ENCODE measurements at regions not wholly inside any gene's neighbourhood (a gene's known extent, or its start where the extent isn't known, plus 50 kb on each side); places are given as distances from the start of the nearest gene placed in this dataset.
"Not testable (repeated sequence)": the region's sequence is repeated elsewhere in the genome, so short reads cannot be mapped to it uniquely, and the experiment has no call there.

GRCh38 chr13:86909318-86909717, 761.9 kb upstream of the SLITRK5 start:
- CTCF ChIA-PET = interaction anchor here (0.9 kb wide), 1 partner anchor 39 kb away, joined by 3 read pairs; no protein-coding TSS in a partner anchor
- Histone ChIP-seq H3K27ac (ENCODE audit: low read depth, low read length) (no peak overlapping the region), H3K4me3 (ENCODE audit: low read depth, low read length) (no peak overlapping the region), H3K27me3 (ENCODE audit: control insufficient read depth, insufficient read depth, low read length) (no peaks in the 10 kb centered on the region), H3K9me3 (ENCODE audit: control insufficient read depth, insufficient read depth, low read length) (no peaks in the 10 kb centered on the region)
- POLR2A ChIA-PET = no interaction called here
- DNase-seq (ENCODE audit: low read depth, low spot score) = no peak
- TF ChIP-seq CTCF (IDR thresholded peaks at IDR 0.05; ENCODE audit: low read depth, low read length) = no peak

- H3K4me3 ChIP-seq (ENCODE audit: low read depth, low read length) = no peak overlapping the region
- ChIA-PET CTCF (interaction anchor here (0.6 to 1.4 kb wide), 3 partner anchors 9 to 360 kb away, joined by 3 read pairs; no protein-coding TSS in a partner anchor), POLR2A (no interaction called here)
- no peaks in the 10 kb centered on the region for H3K27me3 ChIP-seq (ENCODE audit: control insufficient read depth, insufficient read depth, low read length)
- H3K27ac ChIP-seq (ENCODE audit: low read depth, low read length) = no peak overlapping the region
- no peak for TF ChIP-seq CTCF (IDR thresholded peaks at IDR 0.05; ENCODE audit: low read depth, low read length)
- H3K9me3 ChIP-seq (ENCODE audit: control insufficient read depth, insufficient read depth, low read length) = no peaks in the 10 kb centered on the region
- no peak for DNase-seq (ENCODE audit: low read depth, low spot score)
Observed at GRCh38 chr13:86914757-86915156, 756.4 kb upstream of the SLITRK5 start.

- H3K27ac ChIP-seq (ENCODE audit: low read depth, low read length); POLR2A ChIA-PET; DNase-seq (ENCODE audit: low read depth, low spot score); CTCF ChIA-PET; H3K9me3 ChIP-seq (ENCODE audit: control insufficient read depth, insufficient read depth, low read length); H3K4me3 ChIP-seq (ENCODE audit: low read depth, low read length); H3K27me3 ChIP-seq (ENCODE audit: control insufficient read depth, insufficient read depth, low read length): not testable (repeated sequence)
Observed at GRCh38 chr13:86917438-86917837, 753.7 kb upstream of the SLITRK5 start.

DNA sequence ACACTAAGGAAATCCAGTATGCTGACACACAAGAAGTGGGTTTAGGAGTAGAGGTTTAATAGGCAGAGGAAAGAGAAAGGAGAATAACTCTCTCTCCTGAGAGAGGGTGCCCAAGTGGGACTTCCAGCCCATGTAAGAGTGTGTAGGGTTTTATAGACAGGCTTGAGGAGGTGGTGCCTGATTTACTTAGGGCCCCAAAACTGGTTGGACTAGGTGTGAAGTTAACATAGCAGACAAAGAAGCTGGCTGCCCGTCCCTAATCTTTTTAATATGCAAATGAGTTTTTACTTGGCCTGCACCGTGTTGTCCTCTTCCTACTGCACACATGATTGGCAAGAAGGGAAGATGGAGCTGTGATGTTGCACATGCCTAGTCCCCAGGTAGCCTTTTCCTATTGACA, 752.5 kb upstream of the SLITRK5 start:
- no peak overlapping the region for H3K27ac ChIP-seq (ENCODE audit: low read depth, low read length)
- H3K27me3 ChIP-seq (ENCODE audit: control insufficient read depth, insufficient read depth, low read length) = no peaks in the 10 kb centered on the region
- POLR2A ChIA-PET = no interaction called here
- DNase-seq (ENCODE audit: low read depth, low spot score) = no peak
- CTCF ChIA-PET = no interaction called here
- no peak overlapping the region for H3K4me3 ChIP-seq (ENCODE audit: low read depth, low read length)
- no peak for TF ChIP-seq CTCF (IDR thresholded peaks at IDR 0.05; ENCODE audit: low read depth, low read length)
- no peaks in the 10 kb centered on the region for H3K9me3 ChIP-seq (ENCODE audit: control insufficient read depth, insufficient read depth, low read length)

GRCh38 chr13:86920961-86921360, 750.2 kb upstream of the SLITRK5 start:
- ChIA-PET CTCF (interaction anchor here (1.3 to 1.5 kb wide), 2 partner anchors 353 kb away, joined by 5 to 6 read pairs; no protein-coding TSS in a partner anchor), POLR2A (no interaction called here)
- DNase-seq (ENCODE audit: low read depth, low spot score) = no peak
- TF ChIP-seq CTCF (IDR thresholded peaks at IDR 0.05; ENCODE audit: low read depth, low read length) = no peak
- Histone ChIP-seq H3K27ac (ENCODE audit: low read depth, low read length) (no peak overlapping the region), H3K9me3 (ENCODE audit: control insufficient read depth, insufficient read depth, low read length) (no peaks in the 10 kb centered on the region), H3K4me3 (ENCODE audit: low read depth, low read length) (no peak overlapping the region), H3K27me3 (ENCODE audit: control insufficient read depth, insufficient read depth, low read length) (no peaks in the 10 kb centered on the region)

GRCh38 chr13:86922936-86923335, 748.2 kb upstream of the SLITRK5 start:
- H3K27me3 ChIP-seq (ENCODE audit: control insufficient read depth, insufficient read depth, low read length) = no peaks in the 10 kb centered on the region
- H3K4me3 ChIP-seq (ENCODE audit: low read depth, low read length) = no peak overlapping the region
- POLR2A ChIA-PET = no interaction called here
- H3K9me3 ChIP-seq (ENCODE audit: control insufficient read depth, insufficient read depth, low read length) = no peaks in the 10 kb centered on the region
- CTCF ChIA-PET = no interaction called here
- no peak for TF ChIP-seq CTCF (IDR thresholded peaks at IDR 0.05; ENCODE audit: low read depth, low read length)
- H3K27ac ChIP-seq (ENCODE audit: low read depth, low read length) = no peak overlapping the region
- no peak for DNase-seq (ENCODE audit: low read depth, low spot score)

GRCh38 chr13:86926916-86927315, 744.3 kb upstream of the SLITRK5 start:
- DNase-seq (ENCODE audit: low read depth, low spot score); H3K9me3 ChIP-seq (ENCODE audit: control insufficient read depth, insufficient read depth, low read length); H3K4me3 ChIP-seq (ENCODE audit: low read depth, low read length); H3K27ac ChIP-seq (ENCODE audit: low read depth, low read length); POLR2A ChIA-PET; CTCF ChIA-PET; H3K27me3 ChIP-seq (ENCODE audit: control insufficient read depth, insufficient read depth, low read length): not testable (repeated sequence)
